WERI-Rb-1 (cell line): ENCODE measurements at regions not wholly inside any gene's neighbourhood (a gene's known extent, or its start where the extent isn't known, plus 50 kb on each side); places are given as distances from the start of the nearest gene placed in this dataset.
"Not testable (repeated sequence)": the region's sequence is repeated elsewhere in the genome, so short reads cannot be mapped to it uniquely, and the experiment has no call there.

Source experiments
- DNase-seq: peaks from one replicate; pipeline ENCODE4 v3.0.0-alpha.2; 2020
- H3K27ac ChIP-seq: fragments of 250-450 bp; sonication (Bioruptor Pico); 2 replicates; pipeline ENCODE4 v1.5.1; 2020; ENCODE audit warnings: mild to moderate bottlenecking, moderate library complexity
- H3K27me3 ChIP-seq: fragments of 250-450 bp; sonication (Bioruptor Pico); 2 replicates; pipeline ENCODE4 v1.5.1; 2021; ENCODE audit warnings: mild to moderate bottlenecking, low read depth, moderate library complexity; ENCODE audit not compliant: insufficient read depth, severe bottlenecking
- H3K36me3 ChIP-seq: fragments of 250-450 bp; sonication (Bioruptor Pico); 2 replicates; pipeline ENCODE4 v1.5.1; 2020; ENCODE audit warnings: mild to moderate bottlenecking, moderate library complexity
- H3K4me3 ChIP-seq: 2 replicates; pipeline ENCODE4 v1.5.1; 2011; ENCODE audit warnings: low read depth, mild to moderate bottlenecking, control low read depth, low read length
- H3K9me3 ChIP-seq: fragments of 250-450 bp; sonication (Bioruptor Pico); 2 replicates; pipeline ENCODE4 v1.5.1; 2021; ENCODE audit warnings: mild to moderate bottlenecking, moderate library complexity; ENCODE audit not compliant: severe bottlenecking
- TF ChIP-seq, protein P1 (sequence below): IDR thresholded peaks from 2 replicates; pipeline ENCODE4 v1.5.1; 2011; ENCODE audit warnings: low read depth, mild to moderate bottlenecking, control low read depth, inconsistent platforms, low read length

GRCh38 chr14:89551432-89551831, 134.4 kb upstream of the FOXN3 start:
- H3K4me3 ChIP-seq: no peak overlapping the region
- H3K9me3 ChIP-seq: no peaks in the 10 kb centered on the region
- TF ChIP-seq, protein P1, sequence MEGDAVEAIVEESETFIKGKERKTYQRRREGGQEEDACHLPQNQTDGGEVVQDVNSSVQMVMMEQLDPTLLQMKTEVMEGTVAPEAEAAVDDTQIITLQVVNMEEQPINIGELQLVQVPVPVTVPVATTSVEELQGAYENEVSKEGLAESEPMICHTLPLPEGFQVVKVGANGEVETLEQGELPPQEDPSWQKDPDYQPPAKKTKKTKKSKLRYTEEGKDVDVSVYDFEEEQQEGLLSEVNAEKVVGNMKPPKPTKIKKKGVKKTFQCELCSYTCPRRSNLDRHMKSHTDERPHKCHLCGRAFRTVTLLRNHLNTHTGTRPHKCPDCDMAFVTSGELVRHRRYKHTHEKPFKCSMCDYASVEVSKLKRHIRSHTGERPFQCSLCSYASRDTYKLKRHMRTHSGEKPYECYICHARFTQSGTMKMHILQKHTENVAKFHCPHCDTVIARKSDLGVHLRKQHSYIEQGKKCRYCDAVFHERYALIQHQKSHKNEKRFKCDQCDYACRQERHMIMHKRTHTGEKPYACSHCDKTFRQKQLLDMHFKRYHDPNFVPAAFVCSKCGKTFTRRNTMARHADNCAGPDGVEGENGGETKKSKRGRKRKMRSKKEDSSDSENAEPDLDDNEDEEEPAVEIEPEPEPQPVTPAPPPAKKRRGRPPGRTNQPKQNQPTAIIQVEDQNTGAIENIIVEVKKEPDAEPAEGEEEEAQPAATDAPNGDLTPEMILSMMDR: no peak
- no peak overlapping the region for H3K27ac ChIP-seq
- H3K36me3 ChIP-seq: no peaks in the 10 kb centered on the region
- H3K27me3 ChIP-seq: no peaks in the 10 kb centered on the region
- DNase-seq: no peak

- DNase-seq: no peak
These were observed 133.8 kb upstream of the FOXN3 start for GRCh38 chr14:89550821-89551220.

GRCh38 chr14:89549381-89550125, 132.5 kb upstream of the FOXN3 start:
- no peaks in the 10 kb centered on the region for H3K36me3 ChIP-seq
- H3K4me3 ChIP-seq: no peak overlapping the region
- no peaks in the 10 kb centered on the region for H3K9me3 ChIP-seq
- H3K27ac ChIP-seq: no peak overlapping the region
- DNase-seq: no peak
- H3K27me3 ChIP-seq: no peaks in the 10 kb centered on the region
- TF ChIP-seq, protein P1: no peak

More at GRCh38 chr14:89550821-89551220, 133.8 kb upstream of the FOXN3 start:
- H3K27me3 ChIP-seq: no peaks in the 10 kb centered on the region
- TF ChIP-seq, protein P1: no peak
- H3K36me3 ChIP-seq: no peaks in the 10 kb centered on the region
- H3K9me3 ChIP-seq: no peaks in the 10 kb centered on the region
- H3K4me3 ChIP-seq: no peak overlapping the region
- H3K27ac ChIP-seq: no peak overlapping the region

DNA sequence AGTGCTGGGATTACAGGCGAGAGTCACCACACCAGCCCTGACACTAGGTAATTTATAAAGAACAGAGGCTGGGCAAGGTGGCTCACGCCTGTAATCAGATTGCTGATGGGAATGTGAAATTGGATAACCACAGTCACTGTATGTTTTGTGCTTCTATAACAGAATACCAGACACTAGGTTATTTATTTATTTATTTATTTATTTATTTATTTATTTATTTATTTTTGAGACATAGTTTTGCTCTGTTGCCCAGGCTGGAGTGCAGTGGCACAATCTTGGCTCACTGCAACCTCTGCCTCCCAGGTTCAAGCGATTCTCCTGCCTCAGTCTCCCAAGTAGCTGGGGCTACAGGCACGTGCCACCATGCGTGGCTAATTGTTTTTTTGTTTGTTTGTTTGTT, 130.0 kb upstream of the FOXN3 start:
- not testable (repeated sequence) for H3K36me3 ChIP-seq, H3K27me3 ChIP-seq, H3K27ac ChIP-seq, H3K4me3 ChIP-seq, DNase-seq, H3K9me3 ChIP-seq

- Histone ChIP-seq H3K4me3 (no peak overlapping the region), H3K9me3 (no peaks in the 10 kb centered on the region), H3K27me3 (no peaks in the 10 kb centered on the region), H3K36me3 (no peaks in the 10 kb centered on the region), H3K27ac (no peak overlapping the region)
- TF ChIP-seq, protein P1: no peak
- DNase-seq: no peak
These were observed 127.7 kb upstream of the FOXN3 start for GRCh38 chr14:89544636-89545301.

- TF ChIP-seq, protein P1: no peak
- H3K4me3 ChIP-seq: no peak overlapping the region
- H3K9me3 ChIP-seq: no peaks in the 10 kb centered on the region
- H3K27me3 ChIP-seq: no peaks in the 10 kb centered on the region
- no peak overlapping the region for H3K27ac ChIP-seq
- DNase-seq: no peak
- no peaks in the 10 kb centered on the region for H3K36me3 ChIP-seq
These were observed 126.4 kb upstream of the FOXN3 start for GRCh38 chr14:89543425-89543790.
